Nephron (organoid): ENCODE measurements at regions not wholly inside any gene's neighbourhood (a gene's known extent, or its start where the extent isn't known, plus 50 kb on each side); places are given as distances from the start of the nearest gene placed in this dataset.

Experiments
- H3K27ac Mint-ChIP-seq, 3 experiments: 2 replicates each; pipeline ENCODE4 v1.8.0; 2020; ENCODE audit warnings: mixed read lengths in 3 of 3, mild to moderate bottlenecking in 2 of 3, moderate library complexity in 1 of 3
- H3K27me3 Mint-ChIP-seq: 2 replicates; pipeline ENCODE4 v1.8.0; 2021; ENCODE audit warnings: low read depth, mild to moderate bottlenecking, moderate library complexity, mixed read lengths
- H3K36me3 Mint-ChIP-seq: 2 replicates; pipeline ENCODE4 v1.8.0; 2020; ENCODE audit warnings: low read depth, mixed read lengths
- H3K4me1 Mint-ChIP-seq: 2 replicates; pipeline ENCODE4 v1.8.0; 2020; ENCODE audit warnings: mixed read lengths
- H3K4me3 Mint-ChIP-seq, 3 experiments: 2 replicates each; pipeline ENCODE4 v1.8.0; 2020; ENCODE audit warnings: mild to moderate bottlenecking in 3 of 3, mixed read lengths in 3 of 3, moderate library complexity in 2 of 3
- H3K9me3 Mint-ChIP-seq: 2 replicates; pipeline ENCODE4 v1.8.0; 2020; ENCODE audit warnings: mixed read lengths
- TF ChIP-seq, protein P1 (sequence below), 3 experiments: fragments of 200-600 bp; sonication (generic); IDR thresholded peaks; one replicate each; pipeline ENCODE4 v1.5.0; 2021; ENCODE audit warnings: antibody characterized with exemption in 3 of 3; ENCODE audit not compliant: unreplicated experiment in 3 of 3

- peaks cover 5% of the 10 kb centered on the region for H3K9me3 Mint-ChIP-seq
- no peak overlapping the region for H3K27ac Mint-ChIP-seq
Measured at GRCh38 chr5:133881576-133882388, 86.6 kb downstream of the C5orf15 start.

DNA sequence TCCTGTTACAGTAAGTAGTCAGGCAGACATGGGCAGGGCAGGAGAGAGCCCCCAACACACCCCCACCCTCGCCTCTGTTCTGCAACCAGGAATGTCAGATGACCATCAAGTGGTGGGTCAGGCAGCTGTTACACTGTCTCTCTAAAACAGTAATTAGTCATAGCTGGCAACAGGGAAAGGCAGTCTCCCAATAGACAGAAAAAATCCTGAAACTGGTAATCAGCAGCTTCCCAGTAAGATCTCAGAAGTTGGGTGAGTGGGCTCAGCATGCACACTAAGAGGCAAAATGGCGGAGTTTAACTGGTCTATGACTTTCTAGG lies 90.2 kb downstream of the C5orf15 start:
- peaks cover 80% of the 10 kb centered on the region for H3K27me3 Mint-ChIP-seq
- H3K4me3 Mint-ChIP-seq, result no peak overlapping the region
- peaks cover 3% of the 10 kb centered on the region for H3K36me3 Mint-ChIP-seq
- TF ChIP-seq, protein P1, sequence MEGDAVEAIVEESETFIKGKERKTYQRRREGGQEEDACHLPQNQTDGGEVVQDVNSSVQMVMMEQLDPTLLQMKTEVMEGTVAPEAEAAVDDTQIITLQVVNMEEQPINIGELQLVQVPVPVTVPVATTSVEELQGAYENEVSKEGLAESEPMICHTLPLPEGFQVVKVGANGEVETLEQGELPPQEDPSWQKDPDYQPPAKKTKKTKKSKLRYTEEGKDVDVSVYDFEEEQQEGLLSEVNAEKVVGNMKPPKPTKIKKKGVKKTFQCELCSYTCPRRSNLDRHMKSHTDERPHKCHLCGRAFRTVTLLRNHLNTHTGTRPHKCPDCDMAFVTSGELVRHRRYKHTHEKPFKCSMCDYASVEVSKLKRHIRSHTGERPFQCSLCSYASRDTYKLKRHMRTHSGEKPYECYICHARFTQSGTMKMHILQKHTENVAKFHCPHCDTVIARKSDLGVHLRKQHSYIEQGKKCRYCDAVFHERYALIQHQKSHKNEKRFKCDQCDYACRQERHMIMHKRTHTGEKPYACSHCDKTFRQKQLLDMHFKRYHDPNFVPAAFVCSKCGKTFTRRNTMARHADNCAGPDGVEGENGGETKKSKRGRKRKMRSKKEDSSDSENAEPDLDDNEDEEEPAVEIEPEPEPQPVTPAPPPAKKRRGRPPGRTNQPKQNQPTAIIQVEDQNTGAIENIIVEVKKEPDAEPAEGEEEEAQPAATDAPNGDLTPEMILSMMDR (IDR thresholded peaks at IDR 0.05; ENCODE audit: unreplicated experiment in 3 of 3), result no peak
- H3K4me1 Mint-ChIP-seq, result peaks cover 40% of the 10 kb centered on the region
- H3K27ac Mint-ChIP-seq, result no peak overlapping the region
- peaks cover 27% of the 10 kb centered on the region for H3K9me3 Mint-ChIP-seq

More at GRCh38 chr5:133881576-133882388, 86.6 kb downstream of the C5orf15 start:
- Mint-ChIP-seq H3K36me3 (no peaks in the 10 kb centered on the region), H3K4me3 (no peak overlapping the region), H3K27me3 (peaks cover 82% of the 10 kb centered on the region), H3K4me1 (peaks cover 64% of the 10 kb centered on the region)
- TF ChIP-seq, protein P1 (IDR thresholded peaks at IDR 0.05; ENCODE audit: unreplicated experiment in 3 of 3), result no peak

GRCh38 chr5:133877351-133878235 lies 90.8 kb downstream of the C5orf15 start:
- H3K9me3 Mint-ChIP-seq, result peaks cover 32% of the 10 kb centered on the region
- TF ChIP-seq, protein P1 (IDR thresholded peaks at IDR 0.05; ENCODE audit: unreplicated experiment in 3 of 3), result no peak
- H3K4me3 Mint-ChIP-seq, result no peak overlapping the region
- peaks cover 40% of the 10 kb centered on the region for H3K4me1 Mint-ChIP-seq
- H3K27me3 Mint-ChIP-seq, result peaks cover 79% of the 10 kb centered on the region
- H3K27ac Mint-ChIP-seq, result no peak overlapping the region
- peaks cover 3% of the 10 kb centered on the region for H3K36me3 Mint-ChIP-seq

DNA sequence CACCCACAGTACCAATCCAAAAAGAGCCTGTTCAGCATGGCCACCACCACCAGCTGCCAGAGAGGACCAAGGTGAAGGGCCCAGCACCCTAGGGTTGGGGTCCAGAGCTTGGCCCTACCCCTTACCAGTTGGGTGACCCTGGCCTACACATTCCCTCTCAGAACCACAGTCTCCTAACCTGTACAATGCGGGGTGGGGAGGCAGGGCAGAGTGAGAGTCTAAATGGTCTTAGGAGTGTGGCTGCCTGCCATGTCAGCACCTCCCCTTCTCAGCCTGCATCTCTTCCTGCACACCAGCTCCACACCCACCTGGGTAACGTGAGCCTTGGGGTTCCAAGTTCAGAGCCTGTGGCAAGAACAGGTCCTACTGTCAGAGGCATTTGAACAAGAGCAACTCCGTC lies 92.2 kb downstream of the C5orf15 start:
- Mint-ChIP-seq H3K27me3 (peaks cover 70% of the 10 kb centered on the region), H3K4me1 (peaks cover 33% of the 10 kb centered on the region), H3K36me3 (peaks cover 3% of the 10 kb centered on the region), H3K4me3 (no peak overlapping the region), H3K27ac (no peak overlapping the region), H3K9me3 (peaks cover 32% of the 10 kb centered on the region)
- TF ChIP-seq, protein P1 (IDR thresholded peaks at IDR 0.05; ENCODE audit: unreplicated experiment in 3 of 3), result no peak

GRCh38 chr5:133875179-133875578 lies 93.2 kb downstream of the C5orf15 start:
- Mint-ChIP-seq H3K36me3 (peaks cover 3% of the 10 kb centered on the region), H3K27ac (no peak overlapping the region), H3K4me1 (peaks cover 37% of the 10 kb centered on the region), H3K4me3 (no peak overlapping the region), H3K9me3 (peaks cover 30% of the 10 kb centered on the region), H3K27me3 (peaks cover 66% of the 10 kb centered on the region)
- TF ChIP-seq, protein P1 (IDR thresholded peaks at IDR 0.05; ENCODE audit: unreplicated experiment in 3 of 3), result no peak
